ENCODE measurements at regions not wholly inside any gene's neighbourhood (a gene's known extent, or its start where the extent isn't known, plus 50 kb on each side); places are given as distances from the start of the nearest gene placed in this dataset.

DNA sequence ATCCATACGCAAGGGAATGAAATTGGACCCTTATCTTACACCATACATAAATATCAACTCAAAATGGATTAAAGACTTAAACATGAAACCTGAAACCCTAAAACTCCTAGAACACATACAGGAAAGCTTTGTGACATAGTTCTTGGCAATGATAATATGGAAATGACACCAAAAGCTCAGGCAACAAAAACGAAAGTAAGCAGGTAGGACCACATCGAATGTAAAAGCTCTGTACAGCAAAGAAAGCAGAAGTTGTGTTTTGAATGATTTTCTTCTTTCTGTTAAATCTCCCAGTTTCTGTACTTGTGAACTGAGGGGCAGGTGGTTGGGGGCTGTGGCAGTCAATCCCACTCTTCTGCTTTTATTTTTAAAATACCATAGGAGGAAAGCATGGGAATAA lies 368.4 kb upstream of the PODXL start:
- no peak for TF ChIP-seq POLR2A (IDR thresholded peaks at IDR 0.05)
- TF ChIP-seq, protein P1, sequence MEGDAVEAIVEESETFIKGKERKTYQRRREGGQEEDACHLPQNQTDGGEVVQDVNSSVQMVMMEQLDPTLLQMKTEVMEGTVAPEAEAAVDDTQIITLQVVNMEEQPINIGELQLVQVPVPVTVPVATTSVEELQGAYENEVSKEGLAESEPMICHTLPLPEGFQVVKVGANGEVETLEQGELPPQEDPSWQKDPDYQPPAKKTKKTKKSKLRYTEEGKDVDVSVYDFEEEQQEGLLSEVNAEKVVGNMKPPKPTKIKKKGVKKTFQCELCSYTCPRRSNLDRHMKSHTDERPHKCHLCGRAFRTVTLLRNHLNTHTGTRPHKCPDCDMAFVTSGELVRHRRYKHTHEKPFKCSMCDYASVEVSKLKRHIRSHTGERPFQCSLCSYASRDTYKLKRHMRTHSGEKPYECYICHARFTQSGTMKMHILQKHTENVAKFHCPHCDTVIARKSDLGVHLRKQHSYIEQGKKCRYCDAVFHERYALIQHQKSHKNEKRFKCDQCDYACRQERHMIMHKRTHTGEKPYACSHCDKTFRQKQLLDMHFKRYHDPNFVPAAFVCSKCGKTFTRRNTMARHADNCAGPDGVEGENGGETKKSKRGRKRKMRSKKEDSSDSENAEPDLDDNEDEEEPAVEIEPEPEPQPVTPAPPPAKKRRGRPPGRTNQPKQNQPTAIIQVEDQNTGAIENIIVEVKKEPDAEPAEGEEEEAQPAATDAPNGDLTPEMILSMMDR (IDR thresholded peaks at IDR 0.05) = no peak

All from body of pancreas (tissue), 4 donors.